ENCODE measurements at regions not wholly inside any gene's neighbourhood (a gene's known extent, or its start where the extent isn't known, plus 50 kb on each side); places are given as distances from the start of the nearest gene placed in this dataset.

DNA sequence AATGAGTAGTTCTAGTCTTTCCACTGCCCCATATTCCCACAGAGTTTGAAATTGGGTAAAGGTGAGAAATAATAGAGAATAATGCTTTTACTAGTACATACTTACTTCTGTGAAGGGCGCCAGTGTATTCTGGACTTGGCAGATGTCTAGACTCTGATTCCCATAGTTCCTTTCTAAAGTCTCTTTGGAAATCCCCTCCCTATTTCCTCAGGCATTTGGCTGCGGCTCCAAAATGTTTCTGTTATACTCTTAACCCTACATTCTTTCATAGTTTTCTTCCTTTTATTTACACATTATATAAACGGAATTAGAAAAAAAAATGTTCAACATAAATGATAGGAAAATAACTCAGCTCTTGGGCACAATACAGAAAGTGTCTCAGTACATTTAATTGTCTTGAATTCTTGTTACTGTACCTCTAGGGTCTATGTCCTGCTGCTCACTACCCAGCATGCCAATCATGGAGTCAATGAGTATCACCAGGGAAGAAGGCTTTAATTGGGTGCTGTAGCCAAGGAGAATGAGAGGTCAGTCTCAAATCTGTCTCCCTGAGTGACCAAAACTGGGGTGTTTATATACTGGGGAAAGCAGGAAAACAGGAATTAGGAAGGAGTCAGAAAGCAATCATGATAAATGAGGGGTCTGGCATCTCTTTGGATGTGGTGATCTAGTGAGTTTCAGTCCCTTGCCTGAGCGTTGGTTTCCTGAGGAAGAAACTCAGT, 147.8 kb upstream of the MMADHC start:
- in situ Hi-C loops (cut with MboI; ENCODE audit: low pct_unique_long_range_greater_than_20kb, low sequenced_read_pairs) = no loop called here
- DNase-seq = no peak

DNA sequence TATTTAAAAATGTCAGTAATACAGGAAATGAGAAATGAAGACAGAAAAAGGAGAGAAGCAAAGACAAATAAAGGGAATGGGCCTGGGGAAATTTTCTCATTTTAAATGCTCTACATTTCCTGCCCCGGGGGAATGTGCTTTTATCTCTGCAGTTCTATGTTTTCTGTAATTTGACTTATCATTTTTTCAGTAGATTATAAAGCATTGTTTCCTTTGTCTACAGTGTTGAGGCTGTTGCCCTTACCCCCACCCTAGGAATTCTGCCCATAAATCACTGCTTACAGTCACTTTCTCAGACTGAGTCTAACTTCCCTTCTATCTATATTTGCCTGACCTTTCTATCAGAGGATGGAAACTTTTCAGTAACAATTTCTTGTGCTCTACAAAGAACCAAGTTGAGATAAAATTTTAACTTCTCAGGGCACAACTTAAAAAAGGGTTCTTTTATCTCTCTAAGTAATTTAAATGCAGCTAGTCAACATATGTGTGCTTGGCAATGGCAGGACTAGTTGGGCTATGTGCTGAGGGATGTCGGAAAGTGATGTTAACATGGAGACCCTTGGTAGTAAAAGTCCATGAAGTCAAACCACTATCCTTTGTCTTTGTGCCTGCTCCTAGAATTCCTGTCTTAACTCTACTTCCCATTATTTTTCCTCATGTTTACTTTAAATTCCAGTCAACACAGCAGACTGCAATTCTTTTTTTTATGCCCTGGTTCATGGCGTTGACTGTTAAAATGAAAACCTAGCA, 146.5 kb upstream of the MMADHC start:
- DNase-seq = no peak
- in situ Hi-C loops (cut with MboI; ENCODE audit: low pct_unique_long_range_greater_than_20kb, low sequenced_read_pairs) = no loop called here

DNA sequence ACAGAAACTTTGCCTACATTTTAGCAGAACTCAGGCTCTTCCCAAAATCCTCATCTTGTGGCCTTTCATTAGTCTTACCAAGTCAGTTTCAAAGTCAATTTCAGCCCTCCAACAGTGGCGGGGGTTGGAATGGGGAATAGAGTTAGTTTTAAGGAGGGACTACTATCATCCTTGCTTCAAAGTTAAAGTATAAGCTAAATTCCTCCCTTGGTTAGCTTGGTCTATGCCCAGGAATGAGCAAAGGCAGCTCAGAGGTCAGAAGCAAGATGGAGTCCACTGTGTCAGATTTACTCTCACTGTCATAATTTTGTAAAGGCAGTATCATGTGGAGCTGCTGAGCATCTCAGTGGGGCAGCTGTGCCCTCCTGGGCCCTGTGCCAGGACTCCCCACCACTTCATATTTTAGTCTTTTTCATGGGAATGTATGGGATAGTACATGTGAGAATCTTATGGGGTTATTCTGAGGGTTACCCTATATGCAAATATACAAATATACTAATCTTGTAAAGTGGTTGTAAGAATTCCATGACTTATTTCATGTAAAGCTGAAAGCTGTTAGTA, 145.2 kb upstream of the MMADHC start:
- no peak for DNase-seq
- in situ Hi-C loops (cut with MboI; ENCODE audit: low pct_unique_long_range_greater_than_20kb, low sequenced_read_pairs) = no loop called here

DNA sequence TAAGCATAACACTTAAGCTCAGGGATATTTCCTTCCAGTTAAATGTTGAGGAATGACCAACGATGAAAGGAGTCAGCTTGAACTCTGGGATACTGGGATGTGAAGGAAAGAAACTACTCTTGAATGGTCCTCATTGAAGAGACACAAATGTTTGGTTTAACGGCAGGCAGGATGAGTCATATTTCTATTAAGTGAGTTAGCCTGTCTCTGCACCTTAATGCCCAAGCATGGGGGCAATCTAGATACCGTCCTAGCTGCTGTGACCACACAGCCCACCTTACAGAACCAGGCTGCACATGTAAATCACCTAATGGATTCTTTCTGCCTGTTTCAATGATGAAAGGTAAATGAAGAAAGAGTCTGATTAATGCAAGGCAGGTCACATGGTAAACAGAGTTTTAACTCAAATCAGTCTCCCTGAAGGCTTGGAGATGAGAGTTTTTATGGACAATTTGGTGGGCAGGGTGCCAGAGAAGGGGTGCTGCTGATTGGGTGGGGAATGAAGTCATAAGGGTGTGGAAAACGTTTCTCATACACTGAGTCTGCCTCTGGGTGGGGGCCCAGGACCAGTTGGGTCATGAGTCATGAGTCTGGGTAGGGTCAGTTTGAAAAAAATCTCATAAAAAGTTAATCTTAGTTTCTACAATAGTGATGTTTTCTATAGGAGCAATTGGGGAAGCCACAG, 144.6 kb upstream of the MMADHC start:
- in situ Hi-C loops (cut with MboI; ENCODE audit: low pct_unique_long_range_greater_than_20kb, low sequenced_read_pairs) = no loop called here
- no peak for DNase-seq

DNA sequence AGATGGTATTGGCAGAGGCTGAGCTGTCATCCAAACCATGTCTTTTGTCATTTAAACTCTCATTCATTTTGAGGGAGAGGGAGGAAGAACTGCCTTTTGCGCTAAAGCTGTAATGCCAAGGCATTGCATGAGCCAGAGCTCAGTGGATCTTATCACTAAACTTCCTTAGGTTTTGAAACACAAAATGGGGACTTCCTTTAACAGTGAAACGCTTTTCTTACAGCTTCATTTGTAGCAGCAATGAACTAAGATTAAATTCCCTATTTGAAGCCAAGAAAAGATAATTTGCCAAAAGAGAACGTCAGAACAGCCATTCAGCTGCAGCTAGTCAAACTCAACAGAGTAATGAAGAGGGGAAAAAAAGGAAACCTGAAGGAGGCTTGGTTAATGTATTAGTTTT, 143.5 kb upstream of the MMADHC start:
- in situ Hi-C loops (cut with MboI; ENCODE audit: low pct_unique_long_range_greater_than_20kb, low sequenced_read_pairs) = no loop called here
- DNase-seq = no peak

DNA sequence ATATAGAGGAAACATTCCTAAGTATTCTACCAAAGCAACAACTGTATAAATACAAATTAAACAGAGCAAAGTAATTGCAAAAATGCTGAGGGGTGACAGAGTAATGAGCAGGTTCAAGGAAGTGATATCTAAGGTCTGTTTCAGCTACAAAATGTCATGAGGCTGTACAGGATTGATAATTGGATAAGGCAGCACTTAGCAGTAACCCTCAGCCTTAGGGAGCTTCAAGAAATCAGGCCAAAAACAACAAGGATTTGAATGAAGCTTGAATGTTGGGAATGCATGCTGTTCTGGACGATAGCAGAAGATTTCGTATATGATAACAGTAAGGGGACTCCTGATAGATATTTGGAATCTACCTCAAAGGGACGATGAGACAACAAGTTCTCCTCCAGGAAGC, 142.0 kb upstream of the MMADHC start:
- in situ Hi-C loops (cut with MboI; ENCODE audit: low pct_unique_long_range_greater_than_20kb, low sequenced_read_pairs) = no loop called here
- DNase-seq = no peak

DNA sequence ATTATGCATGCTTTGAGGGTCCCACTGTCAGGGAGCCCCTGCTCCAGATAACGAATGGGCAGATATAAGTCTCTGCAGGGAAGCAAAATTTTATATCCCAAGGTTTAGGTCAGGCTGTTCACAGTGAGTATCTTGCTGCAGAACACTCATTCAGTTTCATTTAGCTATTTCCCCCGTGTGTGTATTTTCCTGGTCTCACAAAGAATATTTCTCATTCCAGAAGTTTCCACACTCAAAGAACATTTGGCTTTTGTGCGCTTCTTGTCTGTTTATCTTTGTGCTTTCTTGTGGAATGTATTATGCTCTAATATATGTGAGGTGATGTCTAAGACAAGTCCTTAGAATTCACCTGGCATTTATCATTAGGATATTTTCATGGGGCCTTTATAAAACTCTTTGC, 140.4 kb upstream of the MMADHC start:
- no peak for DNase-seq
- in situ Hi-C loops (cut with MboI; ENCODE audit: low pct_unique_long_range_greater_than_20kb, low sequenced_read_pairs) = no loop called here

DNA sequence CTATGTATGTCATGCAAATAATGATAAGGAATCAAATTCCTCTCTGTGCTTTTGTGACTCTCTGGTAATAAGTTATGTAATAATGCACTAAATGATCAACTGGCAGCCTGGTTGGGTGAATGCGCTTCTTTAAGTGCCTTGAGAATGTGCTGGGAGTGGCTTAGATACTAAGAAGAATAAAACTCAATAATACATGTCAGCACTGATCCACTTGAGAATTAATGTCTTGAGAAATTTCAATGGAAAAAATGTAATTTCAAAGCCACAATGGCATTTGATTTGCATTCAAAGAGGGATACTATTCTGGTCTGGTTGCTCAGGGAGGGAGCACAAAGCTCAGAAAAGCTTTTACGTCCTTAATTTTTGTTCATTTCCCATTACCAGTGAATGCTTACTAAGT, 137.7 kb upstream of the MMADHC start:
- DNase-seq = no peak
- in situ Hi-C loops (cut with MboI; ENCODE audit: low pct_unique_long_range_greater_than_20kb, low sequenced_read_pairs) = no loop called here

DNA sequence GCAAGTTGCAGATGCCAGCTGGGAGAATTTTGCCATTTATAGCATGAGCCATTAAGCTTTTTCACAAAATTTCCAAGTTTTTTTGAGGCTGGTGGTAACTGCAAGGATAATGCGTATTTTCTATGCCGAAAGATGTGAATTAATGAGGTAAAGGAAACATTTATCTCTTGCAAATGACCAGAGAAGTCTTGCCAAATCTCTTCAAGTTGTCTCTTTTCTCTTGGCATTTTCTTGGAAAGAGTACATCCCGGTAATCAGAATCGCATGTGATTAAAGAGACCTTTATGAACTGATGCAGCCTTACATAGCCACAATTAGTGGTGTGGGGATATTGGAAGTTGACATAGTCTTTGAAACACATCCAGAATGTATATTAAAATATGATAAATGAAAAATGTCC, 136.5 kb upstream of the MMADHC start:
- in situ Hi-C loops (cut with MboI; ENCODE audit: low pct_unique_long_range_greater_than_20kb, low sequenced_read_pairs) = no loop called here
- no peak for DNase-seq

DNA sequence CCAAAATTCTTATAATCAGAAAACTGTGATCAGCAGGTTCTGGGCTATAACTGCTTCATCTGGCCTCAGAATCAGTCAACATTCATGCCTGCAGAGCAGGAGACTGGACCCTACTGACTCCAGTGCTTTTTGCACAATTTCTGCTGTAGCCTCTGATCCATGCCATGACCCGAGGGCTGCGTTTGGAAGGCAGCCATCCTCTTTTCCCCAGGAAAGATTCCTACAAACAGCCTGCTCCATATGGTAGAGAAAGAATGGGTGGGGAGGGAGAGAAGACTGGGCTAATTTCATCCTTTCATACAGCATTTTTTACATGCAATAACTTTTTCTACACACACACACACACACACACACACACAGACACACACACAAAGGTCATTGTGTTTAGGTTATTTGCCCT, 133.0 kb upstream of the MMADHC start:
- in situ Hi-C loops (cut with MboI; ENCODE audit: low pct_unique_long_range_greater_than_20kb, low sequenced_read_pairs) = no loop called here
- no peak for DNase-seq

DNA sequence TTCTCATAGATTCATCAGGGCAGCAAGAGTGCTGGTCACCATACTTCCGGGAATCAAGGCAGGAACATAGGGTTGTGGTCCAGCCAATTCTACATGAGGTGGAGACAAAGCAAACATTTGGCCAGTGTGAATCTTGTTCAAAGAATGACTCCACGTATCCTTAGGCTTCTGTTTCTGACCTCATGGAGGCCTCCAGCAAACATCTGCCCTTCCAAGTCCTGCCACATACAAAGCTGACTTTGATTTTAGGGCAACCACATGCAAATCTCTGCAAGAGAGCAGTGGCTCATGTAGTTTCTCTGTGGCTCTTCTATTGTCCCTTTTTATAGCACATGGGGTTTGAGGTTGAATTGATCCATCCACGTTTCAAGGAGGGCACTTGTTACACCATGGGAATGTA, 132.1 kb upstream of the MMADHC start:
- no peak for DNase-seq
- in situ Hi-C loops (cut with MboI; ENCODE audit: low pct_unique_long_range_greater_than_20kb, low sequenced_read_pairs) = no loop called here

DNA sequence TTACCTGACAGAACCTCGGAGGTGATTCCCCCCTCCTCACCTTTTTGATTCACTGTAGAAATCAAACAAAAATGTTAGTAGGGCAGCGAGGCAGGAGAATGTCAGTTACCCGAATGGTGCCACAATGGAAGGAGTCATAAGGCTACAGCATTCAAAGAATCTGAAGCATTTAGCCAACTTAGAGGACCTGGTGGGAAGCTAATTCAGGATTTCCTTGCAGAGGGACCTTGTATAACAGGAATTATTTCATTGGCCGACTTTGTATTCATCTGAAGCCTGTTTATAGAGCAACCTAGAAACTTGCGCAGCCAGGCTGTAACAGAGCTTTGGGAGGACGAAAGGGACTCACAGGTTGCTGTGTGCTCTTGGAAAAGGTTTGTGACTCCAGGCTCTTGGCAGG, 129.1 kb upstream of the MMADHC start:
- DNase-seq = no peak
- in situ Hi-C loops (cut with MboI; ENCODE audit: low pct_unique_long_range_greater_than_20kb, low sequenced_read_pairs) = no loop called here

DNA sequence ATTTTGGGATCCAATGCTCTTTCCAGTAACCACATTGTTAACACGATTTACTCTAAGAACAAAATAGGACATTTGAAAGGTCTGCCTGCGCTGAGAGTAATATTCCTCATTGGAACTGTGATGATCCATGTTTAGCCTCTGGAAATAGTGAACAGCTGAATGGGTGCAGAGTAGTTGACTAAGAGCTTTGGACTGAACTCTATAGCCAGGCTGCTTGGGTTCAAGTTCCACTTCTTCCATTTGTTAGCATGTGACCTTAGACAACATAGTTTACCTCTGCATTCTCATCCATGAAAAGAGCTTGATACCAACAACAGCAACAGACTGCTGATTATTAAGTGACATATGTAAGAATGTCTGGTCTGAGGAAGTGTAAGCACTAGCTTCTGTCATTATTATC, 128.3 kb upstream of the MMADHC start:
- in situ Hi-C loops (cut with MboI; ENCODE audit: low pct_unique_long_range_greater_than_20kb, low sequenced_read_pairs) = no loop called here
- no peak for DNase-seq

DNA sequence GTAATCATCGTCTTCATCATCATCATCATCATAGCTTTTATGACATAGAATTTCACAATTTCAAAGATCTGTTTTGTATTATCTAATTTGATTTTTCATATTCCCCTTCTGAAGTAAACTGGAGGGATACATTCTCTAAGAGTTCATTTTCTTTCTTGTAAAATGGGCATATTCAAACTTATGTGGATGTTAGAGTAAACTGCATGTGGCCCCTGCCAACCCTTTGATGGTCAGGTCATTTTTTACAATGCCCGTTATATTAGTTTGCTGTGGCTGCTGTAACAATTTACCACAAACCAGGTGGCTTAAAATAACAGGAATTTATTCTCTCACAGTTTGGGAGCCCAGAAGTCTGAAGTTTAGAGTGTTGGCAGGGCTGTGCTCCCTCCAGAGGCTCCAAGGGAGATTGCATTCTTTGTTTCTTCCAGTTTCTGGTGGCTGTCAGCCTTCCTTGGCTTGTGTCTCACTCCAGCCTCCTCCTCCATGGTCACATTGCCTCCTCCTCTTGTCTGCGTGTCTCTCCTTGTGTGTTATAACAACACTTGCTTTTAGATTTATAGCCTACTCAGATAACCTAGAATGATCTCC, 127.5 kb upstream of the MMADHC start:
- in situ Hi-C loops (cut with MboI; ENCODE audit: low pct_unique_long_range_greater_than_20kb, low sequenced_read_pairs) = no loop called here
- DNase-seq = peak; percentile 14

DNA sequence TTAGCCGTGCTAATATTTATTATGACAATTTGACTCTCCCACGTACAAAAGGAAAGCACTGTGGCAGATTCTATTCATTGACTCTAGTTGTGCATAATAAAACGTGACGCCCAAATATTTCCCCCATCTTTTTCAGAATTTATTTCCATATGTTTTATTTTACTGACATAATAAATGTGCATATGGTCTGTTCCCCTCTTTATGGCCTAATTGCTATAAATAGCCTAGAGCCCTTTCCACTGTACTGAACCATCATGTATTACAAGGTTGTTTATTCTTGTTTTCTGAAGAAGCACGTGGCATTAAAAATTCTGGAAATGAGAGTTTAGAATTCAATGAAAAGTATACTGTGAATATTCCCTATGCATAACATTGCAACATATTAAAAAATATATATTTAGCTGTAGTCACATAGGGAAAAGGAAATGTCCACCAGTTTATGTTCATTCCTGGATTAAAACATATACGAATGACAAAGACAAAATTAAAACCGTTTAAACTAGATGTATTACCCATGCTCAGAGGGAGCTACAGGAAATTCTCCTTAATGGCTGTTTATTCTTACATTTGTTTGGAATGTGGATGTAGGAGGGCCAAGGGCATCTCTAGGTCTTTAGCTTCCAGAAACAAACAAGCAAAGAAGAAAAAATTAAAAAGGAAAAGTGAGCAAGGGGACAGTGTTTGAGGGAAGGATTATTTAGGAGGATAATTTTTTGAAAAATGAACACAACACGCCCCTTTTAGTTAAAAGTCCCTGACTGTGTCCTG, 122.1 kb upstream of the MMADHC start:
- in situ Hi-C loops (cut with MboI; ENCODE audit: low pct_unique_long_range_greater_than_20kb, low sequenced_read_pairs) = no loop called here
- DNase-seq = no peak

DNA sequence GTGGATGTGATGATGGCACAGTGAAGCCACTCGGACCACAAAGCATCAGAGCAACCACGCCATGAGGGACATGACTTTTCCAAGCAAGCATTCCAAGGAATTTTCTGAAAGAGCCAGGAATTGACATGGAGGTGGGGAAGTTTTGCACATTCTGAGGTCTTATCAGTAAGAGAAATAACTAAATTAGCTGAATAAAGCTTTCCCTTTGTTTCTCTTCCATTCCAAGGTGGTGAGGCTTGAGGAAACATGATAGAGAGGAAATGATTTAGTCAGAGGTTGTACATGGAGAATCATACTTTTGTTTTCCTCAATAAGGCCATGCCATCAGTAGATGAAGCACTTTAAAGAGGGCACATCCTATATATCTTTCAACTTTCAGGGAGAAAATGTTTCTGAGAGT, 115.7 kb upstream of the MMADHC start:
- no peak for DNase-seq
- in situ Hi-C loops (cut with MboI; ENCODE audit: low pct_unique_long_range_greater_than_20kb, low sequenced_read_pairs) = no loop called here

DNA sequence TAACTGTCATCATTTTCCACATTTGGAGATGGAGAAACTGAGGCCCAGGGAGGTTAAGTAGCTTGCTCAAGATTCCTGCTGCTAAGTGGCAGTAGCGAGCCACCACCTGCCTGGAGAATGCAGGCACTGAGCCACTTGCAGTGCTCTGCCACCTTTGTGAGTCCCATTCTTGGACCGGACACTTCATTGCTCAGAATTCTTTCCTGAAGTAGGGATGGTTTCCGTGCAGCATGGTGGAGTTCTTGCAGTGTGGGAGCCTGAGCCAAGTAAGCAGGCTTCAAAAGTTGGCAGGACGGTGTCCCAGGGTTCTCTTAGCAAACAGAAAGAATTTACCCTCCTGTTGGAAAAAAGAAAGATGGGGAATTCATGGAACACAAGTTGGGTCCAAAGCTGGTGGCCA, 115.0 kb upstream of the MMADHC start:
- DNase-seq = no peak
- in situ Hi-C loops (cut with MboI; ENCODE audit: low pct_unique_long_range_greater_than_20kb, low sequenced_read_pairs) = no loop called here

DNA sequence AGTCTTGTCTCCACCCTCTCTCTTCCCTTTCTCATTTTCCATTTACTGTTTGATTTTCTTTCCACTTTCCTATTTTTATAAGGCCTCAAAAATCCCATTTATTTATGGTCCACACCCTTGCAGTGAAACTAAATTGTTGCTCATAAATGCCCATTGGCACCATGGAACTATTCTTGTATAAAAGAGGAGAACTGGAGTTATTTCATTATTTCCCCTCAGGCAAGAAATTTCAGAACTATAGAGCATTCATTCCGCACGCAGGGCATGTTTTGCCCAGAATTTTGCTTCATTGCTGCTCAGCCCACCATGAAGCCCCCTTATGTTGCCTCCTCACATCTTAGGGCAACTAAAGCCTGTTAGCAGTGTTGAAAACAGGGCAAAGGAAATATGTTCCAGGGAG, 113.7 kb upstream of the MMADHC start:
- in situ Hi-C loops (cut with MboI; ENCODE audit: low pct_unique_long_range_greater_than_20kb, low sequenced_read_pairs) = no loop called here
- DNase-seq = no peak

DNA sequence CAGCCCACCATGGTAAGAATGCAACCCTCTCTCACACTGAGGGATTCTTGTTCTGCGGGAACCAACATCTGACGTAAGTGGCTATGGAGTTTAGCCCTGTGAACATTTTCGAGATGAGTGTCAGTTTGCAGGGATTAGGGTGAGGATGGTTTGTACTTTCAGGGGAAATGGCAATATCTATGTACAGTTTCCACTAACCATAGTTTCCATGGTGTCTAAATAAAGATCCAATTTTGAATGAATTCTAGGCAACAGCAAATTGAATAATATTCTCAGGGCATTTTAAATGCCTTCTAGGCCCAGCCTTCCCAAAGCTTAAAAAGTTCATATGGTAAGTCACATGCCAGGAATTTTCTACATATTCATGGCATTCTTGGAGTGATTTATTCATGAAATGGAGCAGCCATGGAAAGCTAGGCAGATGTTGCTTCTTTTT, 105.4 kb upstream of the MMADHC start:
- in situ Hi-C loops (cut with MboI; ENCODE audit: low pct_unique_long_range_greater_than_20kb, low sequenced_read_pairs) = no loop called here
- DNase-seq = no peak

Measured in KBM-7 (cell line).